GM19438 (cell line): ENCODE measurements at regions not wholly inside any gene's neighbourhood (a gene's known extent, or its start where the extent isn't known, plus 50 kb on each side); places are given as distances from the start of the nearest gene placed in this dataset.
"Not testable (repeated sequence)": the region's sequence is repeated elsewhere in the genome, so short reads cannot be mapped to it uniquely, and the experiment has no call there.

Experiments used
- ATAC-seq: cut with Tn5 transposase; IDR thresholded peaks from one replicate; pipeline ENCODE4 v1.9.1; 2021; ENCODE audit warnings: low read depth; ENCODE audit not compliant: unreplicated experiment

- ATAC-seq = no peak
Observed at GRCh38 chr1:189305279-189305678, 1172.4 kb downstream of the BRINP3 start.

- ATAC-seq = no peak
Observed at GRCh38 chr1:189311915-189312314, 1165.7 kb downstream of the BRINP3 start.

GRCh38 chr1:189312499-189312898, 1165.2 kb downstream of the BRINP3 start:
- no peak for ATAC-seq

- no peak for ATAC-seq
Observed at GRCh38 chr1:189313488-189313887, 1164.2 kb downstream of the BRINP3 start.

GRCh38 chr1:189315035-189315901, 1162.4 kb downstream of the BRINP3 start:
- no peak for ATAC-seq

- ATAC-seq = no peak
Observed at GRCh38 chr1:189323091-189323490, 1154.6 kb downstream of the BRINP3 start.

GRCh38 chr1:189331071-189331470, 1146.6 kb downstream of the BRINP3 start:
- ATAC-seq = not testable (repeated sequence)

- ATAC-seq = no peak
Observed at GRCh38 chr1:189336115-189337100, 1141.3 kb downstream of the BRINP3 start.

- ATAC-seq = no peak
Observed at GRCh38 chr1:189349607-189350006, 1128.1 kb downstream of the BRINP3 start.

GRCh38 chr1:189350983-189351616, 1126.6 kb downstream of the BRINP3 start:
- ATAC-seq = no peak

GRCh38 chr1:189351960-189352359, 1125.7 kb downstream of the BRINP3 start:
- ATAC-seq = no peak

GRCh38 chr1:189356206-189356605, 1121.5 kb downstream of the BRINP3 start:
- no peak for ATAC-seq

- no peak for ATAC-seq
Observed at GRCh38 chr1:189357317-189357716, 1120.3 kb downstream of the BRINP3 start.

- no peak for ATAC-seq
Observed at GRCh38 chr1:189369612-189370011, 1108.1 kb downstream of the BRINP3 start.

GRCh38 chr1:189374816-189375215, 1102.8 kb downstream of the BRINP3 start:
- ATAC-seq = no peak

- no peak for ATAC-seq
Observed at GRCh38 chr1:189405419-189405818, 1072.2 kb downstream of the BRINP3 start.

- ATAC-seq = no peak
Observed at GRCh38 chr1:189409774-189410173, 1067.9 kb downstream of the BRINP3 start.

- no peak for ATAC-seq
Observed at GRCh38 chr1:189424746-189425331, 1052.8 kb downstream of the BRINP3 start.

- ATAC-seq = no peak
Observed at GRCh38 chr1:189429610-189430009, 1048.1 kb downstream of the BRINP3 start.

GRCh38 chr1:189431447-189431846, 1046.2 kb downstream of the BRINP3 start:
- ATAC-seq = no peak
